SK-N-SH (cell line): ENCODE measurements at regions not wholly inside any gene's neighbourhood (a gene's known extent, or its start where the extent isn't known, plus 50 kb on each side); places are given as distances from the start of the nearest gene placed in this dataset.

Experiments
- CTCF ChIA-PET: fragments of 300-600, 350-600 bp; formaldehyde crosslinking; extraction: SDS; loops from one replicate; lab custom pipeline; 2021; lab: Yijun Ruan, JAX
- POLR2A ChIA-PET: fragments of 350-600 bp; sonication (Branson Sonifier 250); formaldehyde crosslinking; extraction: SDS; loops from one replicate; lab custom pipeline; 2020; ENCODE audit warnings: antibody characterized with exemption, inconsistent platforms; lab: Yijun Ruan, JAX
- DNase-seq: peaks from one replicate; pipeline ENCODE4 v3.0.0; 2012
- H2AFZ ChIP-seq: fragments of 200-600 bp; sonication (generic); 2 replicates; pipeline ENCODE4 v1.8.1; 2016; ENCODE audit warnings: antibody characterized with exemption, mild to moderate bottlenecking, low read depth
- H3F3A ChIP-seq: fragments of 200-600 bp; sonication (generic); replicated peaks from 2 replicates; pipeline ENCODE3; 2016; ENCODE audit warnings: antibody characterized with exemption, mild to moderate bottlenecking; ENCODE audit not compliant: insufficient read depth
- H3K27ac ChIP-seq, 2 experiments: fragments of 200-500 bp in 1 of 2; fragments of 200-600 bp in 1 of 2; sonication (Bioruptor generic) in 1 of 2; sonication (generic), shearing (Covaris generic) in 1 of 2; 2 replicates each; pipeline versions ENCODE4 v1.5.1 to v1.6.1; 2014 to 2016; ENCODE audit warnings: low read depth in 2 of 2, inconsistent platforms in 1 of 2, low read length in 1 of 2, mild to moderate bottlenecking in 1 of 2, mixed read lengths in 1 of 2
- H3K27me3 ChIP-seq: fragments of 200-600 bp; sonication (generic), shearing (Covaris generic); 2 replicates; pipeline ENCODE4 v1.6.1; 2016; ENCODE audit warnings: mixed run types; ENCODE audit not compliant: insufficient read depth
- H3K36me3 ChIP-seq, 2 experiments: fragments of 200-500 bp in 1 of 2; fragments of 200-600 bp in 1 of 2; sonication (Bioruptor generic) in 1 of 2; sonication (generic) in 1 of 2; replicated peaks in 1 of 2; 2 replicates each; pipeline versions ENCODE3 to v1.5.1; 2014 to 2016; ENCODE audit warnings: low read length in 1 of 2, mild to moderate bottlenecking in 1 of 2; ENCODE audit not compliant: insufficient read depth in 2 of 2, control insufficient read depth in 1 of 2
- H3K4me1 ChIP-seq, 2 experiments: fragments of 200-500 bp in 1 of 2; fragments of 200-600 bp in 1 of 2; sonication (Bioruptor generic) in 1 of 2; sonication (generic), shearing (Covaris generic) in 1 of 2; 2 replicates each; pipeline versions ENCODE4 v1.5.1 to v1.6.1; 2014 to 2016; ENCODE audit warnings: low read depth in 1 of 2, low read length in 1 of 2, mixed run types in 1 of 2; ENCODE audit not compliant: insufficient read depth in 2 of 2, control insufficient read depth in 1 of 2
- H3K4me2 ChIP-seq: fragments of 200-600 bp; sonication (generic), shearing (Covaris generic); 2 replicates; pipeline ENCODE4 v1.6.1; 2017; ENCODE audit warnings: mixed run types
- H3K4me3 ChIP-seq, 2 experiments: fragments of 200-500 bp in 1 of 2; fragments of 200-600 bp in 1 of 2; sonication (Bioruptor generic) in 1 of 2; sonication (generic), shearing (Covaris generic) in 1 of 2; 2 replicates each; pipeline versions ENCODE4 v1.5.1 to v1.8.1; 2014 to 2016; ENCODE audit warnings: low read depth in 2 of 2, inconsistent platforms in 1 of 2, low read length in 1 of 2, mild to moderate bottlenecking in 1 of 2, mixed read lengths in 1 of 2, moderate library complexity in 1 of 2
- H3K79me2 ChIP-seq: fragments of 200-600 bp; sonication (generic); 2 replicates; pipeline ENCODE4 v1.8.1; 2017; ENCODE audit warnings: mild to moderate bottlenecking; ENCODE audit not compliant: insufficient read depth
- H3K9ac ChIP-seq: fragments of 200-600 bp; sonication (generic); 2 replicates; pipeline ENCODE4 v1.6.1; 2017; ENCODE audit warnings: mixed run types
- H3K9me2 ChIP-seq: fragments of 200-600 bp; sonication (generic); 2 replicates; pipeline ENCODE4 v1.6.1; 2017; ENCODE audit warnings: mixed run types
- H3K9me3 ChIP-seq: fragments of 200-600 bp; sonication (generic); 2 replicates; pipeline ENCODE4 v1.6.1; 2017; ENCODE audit warnings: mixed run types, mild to moderate bottlenecking, moderate library complexity
- H4K20me1 ChIP-seq: fragments of 200-600 bp; sonication (generic); 2 replicates; pipeline ENCODE4 v1.6.1; 2017; ENCODE audit warnings: mild to moderate bottlenecking, mixed run types; ENCODE audit not compliant: insufficient read depth
- EP300 ChIP-seq, 2 experiments: IDR thresholded peaks; 2 replicates each; pipeline versions ENCODE4 v1.4.0 to v1.6.1; 2012; ENCODE audit warnings: borderline replicate concordance in 1 of 2, low read depth in 1 of 2, low read length in 1 of 2
- EZH2phosphoT487 ChIP-seq: fragments of 200-600 bp; sonication (generic); IDR thresholded peaks from 2 replicates; pipeline ENCODE4 v1.6.1; 2017; ENCODE audit warnings: low read depth, mixed run types, mild to moderate bottlenecking, antibody characterized with exemption, moderate library complexity, borderline replicate concordance
- FOSL2 ChIP-seq: IDR thresholded peaks from 2 replicates; pipeline ENCODE4 v1.4.0; 2012; ENCODE audit warnings: low read depth, mild to moderate bottlenecking, moderate library complexity, borderline replicate concordance
- FOXJ3 ChIP-seq: sonication (generic); formaldehyde crosslinking; IDR thresholded peaks from 2 replicates; pipeline ENCODE4 v1.5.1; 2020; ENCODE audit warnings: mild to moderate bottlenecking, missing genetic modification reagents
- GABPA ChIP-seq: IDR thresholded peaks from 2 replicates; pipeline ENCODE4 v1.4.0; 2012; ENCODE audit warnings: low read depth, mild to moderate bottlenecking
- GATA2 ChIP-seq: sonication (generic); formaldehyde crosslinking; IDR thresholded peaks from 2 replicates; pipeline ENCODE4 v1.5.0; 2020; ENCODE audit warnings: mild to moderate bottlenecking, missing genetic modification reagents
- MXI1 ChIP-seq: IDR thresholded peaks from 2 replicates; pipeline ENCODE4 v1.6.1; 2012; ENCODE audit warnings: mild to moderate bottlenecking, low read depth, low read length, improper control_type of control experiment
- POLR2AphosphoS5 ChIP-seq: IDR thresholded peaks from 2 replicates; pipeline ENCODE4 v1.6.1; 2012; ENCODE audit warnings: low read depth, low read length
- RAD21 ChIP-seq: IDR thresholded peaks from 2 replicates; pipeline ENCODE4 v1.6.1; 2012; ENCODE audit warnings: mild to moderate bottlenecking, low read length
- RFX5 ChIP-seq: IDR thresholded peaks from 2 replicates; pipeline ENCODE4 v1.6.1; 2012; ENCODE audit warnings: mild to moderate bottlenecking, improper control_type of control experiment, low read length
- RXRA ChIP-seq: IDR thresholded peaks from 2 replicates; pipeline ENCODE4 v1.4.0; 2012; ENCODE audit warnings: low read depth, mild to moderate bottlenecking, borderline replicate concordance
- TCF12 ChIP-seq: IDR thresholded peaks from 2 replicates; pipeline ENCODE4 v1.4.0; 2012
- YY1 ChIP-seq: IDR thresholded peaks from 2 replicates; pipeline ENCODE4 v1.4.0; 2012; ENCODE audit warnings: low read depth, mild to moderate bottlenecking
- whole genome bisulfite sequencing: methylation state at CpG from one replicate; pipeline ENCODE4 v1.1.6; 2017; ENCODE audit warnings: low lambda C conversion rate; 5-methylcytosine and 5-hydroxymethylcytosine counted together
- TF ChIP-seq, protein P1 (sequence below): IDR thresholded peaks from 2 replicates; pipeline ENCODE4 v1.4.0; 2012; ENCODE audit warnings: low read depth, borderline replicate concordance
- TF ChIP-seq, protein P2 (sequence below): fragments of 150-350 bp; IDR thresholded peaks from 2 replicates; pipeline ENCODE4 v1.6.1; 2016; ENCODE audit warnings: mild to moderate bottlenecking, low read depth, low read length
- TF ChIP-seq, protein P3 (sequence below): IDR thresholded peaks from 2 replicates; pipeline ENCODE4; 2012
- TF ChIP-seq, protein P4 (sequence below): IDR thresholded peaks from 2 replicates; pipeline ENCODE4 v1.4.0; 2012; ENCODE audit warnings: low read depth, borderline replicate concordance
- TF ChIP-seq, protein P5 (sequence below): fragments of 200-600 bp; sonication (generic); IDR thresholded peaks from 2 replicates; pipeline ENCODE4 v1.6.1; 2017; ENCODE audit warnings: antibody characterized with exemption, mild to moderate bottlenecking, moderate library complexity

DNA sequence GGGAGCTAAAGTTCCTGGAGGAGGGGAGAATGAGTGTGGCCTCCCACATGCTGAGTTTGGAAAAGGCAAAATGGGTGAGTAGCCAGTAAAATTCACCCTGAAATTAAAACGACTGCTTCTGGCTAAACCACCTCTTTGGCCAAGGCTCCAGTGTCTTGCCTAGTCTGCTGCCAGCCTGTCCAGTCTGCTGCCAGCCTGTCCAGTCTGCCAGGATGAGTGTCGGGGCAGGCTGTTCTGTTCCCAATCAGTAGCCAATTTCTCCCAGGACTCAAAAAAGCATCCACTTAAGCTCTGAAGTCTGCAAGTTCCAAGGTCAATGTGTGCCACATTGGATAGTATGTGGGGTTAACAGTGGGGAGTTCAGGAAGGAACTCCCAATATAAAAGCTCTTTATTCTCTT, 134.6 kb upstream of the KLHL29 start:
- Histone ChIP-seq H3K9me3 (no peaks in the 10 kb centered on the region), H3K9ac (no peak overlapping the region), H2AFZ (no peak overlapping the region), H3K36me3 (no peaks in the 10 kb centered on the region), H3K79me2 (no peaks in the 10 kb centered on the region), H3K4me3 (no peak overlapping the region), H3K27ac (no peak overlapping the region), H3K4me2 (no peak overlapping the region), H3K27me3 (no peaks in the 10 kb centered on the region; the same call in 1 of the 2 replicates), H3K4me1 (no peaks in the 10 kb centered on the region), H4K20me1 (no peaks in the 10 kb centered on the region), H3K9me2 (no peaks in the 10 kb centered on the region; the same call in 1 of the 2 replicates), H3F3A (no peaks in the 10 kb centered on the region)
- TF ChIP-seq FOXJ3 (CRISPR knock-in tag), result no peak
- TF ChIP-seq, protein P1, sequence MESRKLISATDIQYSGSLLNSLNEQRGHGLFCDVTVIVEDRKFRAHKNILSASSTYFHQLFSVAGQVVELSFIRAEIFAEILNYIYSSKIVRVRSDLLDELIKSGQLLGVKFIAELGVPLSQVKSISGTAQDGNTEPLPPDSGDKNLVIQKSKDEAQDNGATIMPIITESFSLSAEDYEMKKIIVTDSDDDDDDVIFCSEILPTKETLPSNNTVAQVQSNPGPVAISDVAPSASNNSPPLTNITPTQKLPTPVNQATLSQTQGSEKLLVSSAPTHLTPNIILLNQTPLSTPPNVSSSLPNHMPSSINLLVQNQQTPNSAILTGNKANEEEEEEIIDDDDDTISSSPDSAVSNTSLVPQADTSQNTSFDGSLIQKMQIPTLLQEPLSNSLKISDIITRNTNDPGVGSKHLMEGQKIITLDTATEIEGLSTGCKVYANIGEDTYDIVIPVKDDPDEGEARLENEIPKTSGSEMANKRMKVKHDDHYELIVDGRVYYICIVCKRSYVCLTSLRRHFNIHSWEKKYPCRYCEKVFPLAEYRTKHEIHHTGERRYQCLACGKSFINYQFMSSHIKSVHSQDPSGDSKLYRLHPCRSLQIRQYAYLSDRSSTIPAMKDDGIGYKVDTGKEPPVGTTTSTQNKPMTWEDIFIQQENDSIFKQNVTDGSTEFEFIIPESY, result no peak
- TF ChIP-seq MXI1, result no peak
- TF ChIP-seq EZH2phosphoT487, result no peak
- no peak for TF ChIP-seq TCF12
- no peak for TF ChIP-seq FOSL2
- TF ChIP-seq, protein P2, sequence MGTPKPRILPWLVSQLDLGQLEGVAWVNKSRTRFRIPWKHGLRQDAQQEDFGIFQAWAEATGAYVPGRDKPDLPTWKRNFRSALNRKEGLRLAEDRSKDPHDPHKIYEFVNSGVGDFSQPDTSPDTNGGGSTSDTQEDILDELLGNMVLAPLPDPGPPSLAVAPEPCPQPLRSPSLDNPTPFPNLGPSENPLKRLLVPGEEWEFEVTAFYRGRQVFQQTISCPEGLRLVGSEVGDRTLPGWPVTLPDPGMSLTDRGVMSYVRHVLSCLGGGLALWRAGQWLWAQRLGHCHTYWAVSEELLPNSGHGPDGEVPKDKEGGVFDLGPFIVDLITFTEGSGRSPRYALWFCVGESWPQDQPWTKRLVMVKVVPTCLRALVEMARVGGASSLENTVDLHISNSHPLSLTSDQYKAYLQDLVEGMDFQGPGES, result no peak
- no peak for TF ChIP-seq GATA2 (CRISPR knock-in tag)
- TF ChIP-seq, protein P3, sequence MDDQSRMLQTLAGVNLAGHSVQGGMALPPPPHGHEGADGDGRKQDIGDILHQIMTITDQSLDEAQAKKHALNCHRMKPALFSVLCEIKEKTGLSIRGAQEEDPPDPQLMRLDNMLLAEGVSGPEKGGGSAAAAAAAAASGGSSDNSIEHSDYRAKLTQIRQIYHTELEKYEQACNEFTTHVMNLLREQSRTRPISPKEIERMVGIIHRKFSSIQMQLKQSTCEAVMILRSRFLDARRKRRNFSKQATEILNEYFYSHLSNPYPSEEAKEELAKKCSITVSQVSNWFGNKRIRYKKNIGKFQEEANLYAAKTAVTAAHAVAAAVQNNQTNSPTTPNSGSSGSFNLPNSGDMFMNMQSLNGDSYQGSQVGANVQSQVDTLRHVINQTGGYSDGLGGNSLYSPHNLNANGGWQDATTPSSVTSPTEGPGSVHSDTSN, result no peak
- TF ChIP-seq YY1, result no peak
- no peak for TF ChIP-seq GABPA
- TF ChIP-seq EP300 (IDR thresholded peaks at IDR 0.05; ENCODE audit: borderline replicate concordance in 1 of 2, low read depth in 1 of 2, low read length in 1 of 2), result no peak
- TF ChIP-seq, protein P4, sequence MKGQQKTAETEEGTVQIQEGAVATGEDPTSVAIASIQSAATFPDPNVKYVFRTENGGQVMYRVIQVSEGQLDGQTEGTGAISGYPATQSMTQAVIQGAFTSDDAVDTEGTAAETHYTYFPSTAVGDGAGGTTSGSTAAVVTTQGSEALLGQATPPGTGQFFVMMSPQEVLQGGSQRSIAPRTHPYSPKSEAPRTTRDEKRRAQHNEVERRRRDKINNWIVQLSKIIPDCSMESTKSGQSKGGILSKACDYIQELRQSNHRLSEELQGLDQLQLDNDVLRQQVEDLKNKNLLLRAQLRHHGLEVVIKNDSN, result no peak
- TF ChIP-seq, protein P5, sequence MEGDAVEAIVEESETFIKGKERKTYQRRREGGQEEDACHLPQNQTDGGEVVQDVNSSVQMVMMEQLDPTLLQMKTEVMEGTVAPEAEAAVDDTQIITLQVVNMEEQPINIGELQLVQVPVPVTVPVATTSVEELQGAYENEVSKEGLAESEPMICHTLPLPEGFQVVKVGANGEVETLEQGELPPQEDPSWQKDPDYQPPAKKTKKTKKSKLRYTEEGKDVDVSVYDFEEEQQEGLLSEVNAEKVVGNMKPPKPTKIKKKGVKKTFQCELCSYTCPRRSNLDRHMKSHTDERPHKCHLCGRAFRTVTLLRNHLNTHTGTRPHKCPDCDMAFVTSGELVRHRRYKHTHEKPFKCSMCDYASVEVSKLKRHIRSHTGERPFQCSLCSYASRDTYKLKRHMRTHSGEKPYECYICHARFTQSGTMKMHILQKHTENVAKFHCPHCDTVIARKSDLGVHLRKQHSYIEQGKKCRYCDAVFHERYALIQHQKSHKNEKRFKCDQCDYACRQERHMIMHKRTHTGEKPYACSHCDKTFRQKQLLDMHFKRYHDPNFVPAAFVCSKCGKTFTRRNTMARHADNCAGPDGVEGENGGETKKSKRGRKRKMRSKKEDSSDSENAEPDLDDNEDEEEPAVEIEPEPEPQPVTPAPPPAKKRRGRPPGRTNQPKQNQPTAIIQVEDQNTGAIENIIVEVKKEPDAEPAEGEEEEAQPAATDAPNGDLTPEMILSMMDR, result no peak
- no peak for TF ChIP-seq RFX5
- TF ChIP-seq RXRA, result no peak
- TF ChIP-seq POLR2AphosphoS5, result no peak
- TF ChIP-seq RAD21, result no peak
- ChIA-PET CTCF (no interaction called here), POLR2A (no interaction called here)
- DNase-seq, result no peak
- WGBS, result 15% methylated on average over 2 of the region's 2 CpGs
